NCI-H1105 treated with DMSO at 0.1 percent for 48 hours (cell line): ENCODE measurements at regions not wholly inside any gene's neighbourhood (a gene's known extent, or its start where the extent isn't known, plus 50 kb on each side); places are given as distances from the start of the nearest gene placed in this dataset.
A peak's percentile ranks its signal among the peaks of the same experiment; 100 is the strongest.

ENCODE experiments used
- DNase-seq: peaks from one replicate; lab custom pipeline; 2025; lab: John Stamatoyannopoulos, UW

GRCh38 chr4:179437962-179438361, 1995.7 kb upstream of the AGA start:
- DNase-seq = no peak

GRCh38 chr4:179441596-179441995, 1999.4 kb upstream of the AGA start:
- no peak for DNase-seq

GRCh38 chr4:179447308-179447707, 2005.1 kb upstream of the AGA start:
- no peak for DNase-seq

- no peak for DNase-seq
Measured at GRCh38 chr4:179465131-179465797, 2023.0 kb upstream of the AGA start.

GRCh38 chr4:179467878-179468277, 2025.6 kb upstream of the AGA start:
- no peak for DNase-seq

GRCh38 chr4:179472164-179472563, 2029.9 kb upstream of the AGA start:
- peak; percentile 15 for DNase-seq

- DNase-seq = no peak
Measured at GRCh38 chr4:179478608-179479007, 2036.4 kb upstream of the AGA start.

GRCh38 chr4:179485781-179486180, 2043.5 kb upstream of the AGA start:
- no peak for DNase-seq

- DNase-seq = no peak
Measured at GRCh38 chr4:179486570-179487335, 2044.5 kb upstream of the AGA start.

GRCh38 chr4:179492260-179493080, 2050.2 kb upstream of the AGA start:
- no peak for DNase-seq

- no peak for DNase-seq
Measured at GRCh38 chr4:179503976-179504375, 2061.7 kb upstream of the AGA start.

GRCh38 chr4:179509489-179509888, 2067.3 kb upstream of the AGA start:
- DNase-seq = no peak

- DNase-seq = no peak
Measured at GRCh38 chr4:179521952-179522351, 2079.7 kb upstream of the AGA start.

- no peak for DNase-seq
Measured at GRCh38 chr4:179530958-179531357, 2088.7 kb upstream of the AGA start.

- DNase-seq = no peak
Measured at GRCh38 chr4:179536694-179537093, 2094.5 kb upstream of the AGA start.

- no peak for DNase-seq
Measured at GRCh38 chr4:179539641-179540040, 2097.4 kb upstream of the AGA start.

GRCh38 chr4:179543771-179544170, 2101.5 kb upstream of the AGA start:
- DNase-seq = no peak

GRCh38 chr4:179544496-179544895, 2102.3 kb upstream of the AGA start:
- DNase-seq = no peak

- DNase-seq = no peak
Measured at GRCh38 chr4:179552131-179552530, 2109.9 kb upstream of the AGA start.

GRCh38 chr4:179563741-179564140, 2121.5 kb upstream of the AGA start:
- no peak for DNase-seq

GRCh38 chr4:179569549-179569948, 2127.3 kb upstream of the AGA start:
- no peak for DNase-seq

GRCh38 chr4:179582164-179582905, 2140.1 kb upstream of the AGA start:
- no peak for DNase-seq
